ENCODE measurements at regions not wholly inside any gene's neighbourhood (a gene's known extent, or its start where the extent isn't known, plus 50 kb on each side); places are given as distances from the start of the nearest gene placed in this dataset.

DNA sequence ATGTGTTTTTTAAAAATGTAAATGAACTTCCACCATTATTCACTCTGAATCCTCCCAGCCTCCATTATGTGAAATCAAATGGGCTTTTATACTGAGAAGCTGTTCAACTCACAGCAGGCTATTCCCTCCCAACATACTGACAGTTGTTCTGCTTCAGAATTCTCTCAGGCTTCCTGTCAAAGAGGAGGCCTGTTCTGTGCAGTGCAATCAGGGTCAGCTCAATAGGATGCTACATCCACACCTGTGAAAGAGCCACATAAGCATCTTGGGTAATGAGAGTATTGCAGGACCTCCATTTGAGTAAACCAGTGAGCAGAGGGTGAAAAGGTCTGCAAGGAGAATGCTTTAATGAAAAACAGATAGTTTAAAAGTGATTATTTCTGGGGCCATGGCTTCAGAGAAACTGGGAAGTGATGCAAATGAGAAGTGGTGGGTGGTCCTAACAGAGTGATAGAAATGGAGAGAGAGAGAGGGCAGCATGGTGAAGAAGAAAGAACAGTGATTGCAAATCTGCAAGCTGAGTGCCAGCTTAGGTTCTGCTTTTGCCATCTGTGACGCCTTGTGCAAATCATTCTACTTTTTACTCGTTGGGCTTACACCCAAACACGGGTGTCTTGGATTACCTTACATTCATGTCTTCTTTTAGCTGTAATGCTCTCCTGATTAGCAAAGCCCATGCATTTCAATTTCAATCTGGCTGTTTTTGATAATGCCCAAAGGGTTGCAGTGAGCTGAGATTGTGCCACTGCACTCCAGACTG lies 202.5 kb upstream of the NMUR2 start:
- no peak for TF ChIP-seq POLR2A (IDR thresholded peaks at IDR 0.05)
- TF ChIP-seq, protein P1, sequence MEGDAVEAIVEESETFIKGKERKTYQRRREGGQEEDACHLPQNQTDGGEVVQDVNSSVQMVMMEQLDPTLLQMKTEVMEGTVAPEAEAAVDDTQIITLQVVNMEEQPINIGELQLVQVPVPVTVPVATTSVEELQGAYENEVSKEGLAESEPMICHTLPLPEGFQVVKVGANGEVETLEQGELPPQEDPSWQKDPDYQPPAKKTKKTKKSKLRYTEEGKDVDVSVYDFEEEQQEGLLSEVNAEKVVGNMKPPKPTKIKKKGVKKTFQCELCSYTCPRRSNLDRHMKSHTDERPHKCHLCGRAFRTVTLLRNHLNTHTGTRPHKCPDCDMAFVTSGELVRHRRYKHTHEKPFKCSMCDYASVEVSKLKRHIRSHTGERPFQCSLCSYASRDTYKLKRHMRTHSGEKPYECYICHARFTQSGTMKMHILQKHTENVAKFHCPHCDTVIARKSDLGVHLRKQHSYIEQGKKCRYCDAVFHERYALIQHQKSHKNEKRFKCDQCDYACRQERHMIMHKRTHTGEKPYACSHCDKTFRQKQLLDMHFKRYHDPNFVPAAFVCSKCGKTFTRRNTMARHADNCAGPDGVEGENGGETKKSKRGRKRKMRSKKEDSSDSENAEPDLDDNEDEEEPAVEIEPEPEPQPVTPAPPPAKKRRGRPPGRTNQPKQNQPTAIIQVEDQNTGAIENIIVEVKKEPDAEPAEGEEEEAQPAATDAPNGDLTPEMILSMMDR (IDR thresholded peaks at IDR 0.05) = no peak

Data from Peyer's patch (tissue), 4 donors.